ENCODE measurements at regions not wholly inside any gene's neighbourhood (a gene's known extent, or its start where the extent isn't known, plus 50 kb on each side); places are given as distances from the start of the nearest gene placed in this dataset.

DNA sequence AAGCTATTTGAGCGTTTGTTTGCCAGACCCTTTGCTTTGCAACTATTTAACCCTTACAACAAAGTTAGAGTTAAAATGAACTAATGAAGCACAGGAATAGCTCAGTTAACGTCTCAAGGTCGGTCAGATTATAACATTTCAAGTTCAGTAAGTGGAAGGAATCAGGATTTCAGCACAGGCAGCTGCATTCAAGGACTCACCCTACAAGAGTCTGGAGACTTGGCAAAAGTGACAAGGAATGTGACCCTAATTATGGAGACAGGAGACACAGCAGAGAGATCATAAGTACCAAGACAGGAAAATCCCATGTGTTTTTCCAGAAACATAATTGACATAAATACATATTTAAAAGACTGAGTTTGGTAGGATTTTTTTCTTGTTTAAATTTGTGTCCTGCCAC, 1481.7 kb downstream of the TECRL start:
- TF ChIP-seq, protein P1, sequence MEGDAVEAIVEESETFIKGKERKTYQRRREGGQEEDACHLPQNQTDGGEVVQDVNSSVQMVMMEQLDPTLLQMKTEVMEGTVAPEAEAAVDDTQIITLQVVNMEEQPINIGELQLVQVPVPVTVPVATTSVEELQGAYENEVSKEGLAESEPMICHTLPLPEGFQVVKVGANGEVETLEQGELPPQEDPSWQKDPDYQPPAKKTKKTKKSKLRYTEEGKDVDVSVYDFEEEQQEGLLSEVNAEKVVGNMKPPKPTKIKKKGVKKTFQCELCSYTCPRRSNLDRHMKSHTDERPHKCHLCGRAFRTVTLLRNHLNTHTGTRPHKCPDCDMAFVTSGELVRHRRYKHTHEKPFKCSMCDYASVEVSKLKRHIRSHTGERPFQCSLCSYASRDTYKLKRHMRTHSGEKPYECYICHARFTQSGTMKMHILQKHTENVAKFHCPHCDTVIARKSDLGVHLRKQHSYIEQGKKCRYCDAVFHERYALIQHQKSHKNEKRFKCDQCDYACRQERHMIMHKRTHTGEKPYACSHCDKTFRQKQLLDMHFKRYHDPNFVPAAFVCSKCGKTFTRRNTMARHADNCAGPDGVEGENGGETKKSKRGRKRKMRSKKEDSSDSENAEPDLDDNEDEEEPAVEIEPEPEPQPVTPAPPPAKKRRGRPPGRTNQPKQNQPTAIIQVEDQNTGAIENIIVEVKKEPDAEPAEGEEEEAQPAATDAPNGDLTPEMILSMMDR (IDR thresholded peaks at IDR 0.05): no peak
- TF ChIP-seq POLR2A (IDR thresholded peaks at IDR 0.05): no peak
- no peak for TF ChIP-seq POLR2AphosphoS5 (IDR thresholded peaks at IDR 0.05)

Measured in prostate gland (tissue), 2 donors.